HG03442 (cell line): ENCODE measurements at regions not wholly inside any gene's neighbourhood (a gene's known extent, or its start where the extent isn't known, plus 50 kb on each side); places are given as distances from the start of the nearest gene placed in this dataset.

ENCODE experiments used
- ATAC-seq: cut with Tn5 transposase; IDR thresholded peaks from one replicate; pipeline ENCODE4 v1.9.1; 2021; ENCODE audit warnings: mild to moderate bottlenecking, moderate library complexity; ENCODE audit not compliant: unreplicated experiment

- peak; percentile 29 for ATAC-seq
These were observed 57.4 kb upstream of the CCDC167 start for GRCh38 chr6:37556881-37557644.

- ATAC-seq = no peak
These were observed 55.5 kb upstream of the CCDC167 start for GRCh38 chr6:37555040-37555781.

GRCh38 chr6:37554480-37554819, 54.8 kb upstream of the CCDC167 start:
- ATAC-seq = no peak

- ATAC-seq = no peak
These were observed 52.6 kb upstream of the CCDC167 start for GRCh38 chr6:37552267-37552666.

GRCh38 chr6:37551867-37552266, 52.2 kb upstream of the CCDC167 start:
- ATAC-seq = no peak

GRCh38 chr6:37551446-37551845, 51.8 kb upstream of the CCDC167 start:
- ATAC-seq = no peak

- no peak for ATAC-seq
These were observed 51.3 kb upstream of the CCDC167 start for GRCh38 chr6:37551002-37551401.

- no peak for ATAC-seq
These were observed 50.6 kb upstream of the CCDC167 start for GRCh38 chr6:37550191-37550831.

- ATAC-seq = no peak
These were observed 49.9 kb upstream of the CCDC167 start for GRCh38 chr6:37549558-37549957.
